Right ventricle myocardium inferior (tissue), 1 donor: ENCODE measurements at regions not wholly inside any gene's neighbourhood (a gene's known extent, or its start where the extent isn't known, plus 50 kb on each side); places are given as distances from the start of the nearest gene placed in this dataset.

Experiments used
- ATAC-seq: fragments of 200-7000 bp; cut with Tn5 transposase; one replicate; pipeline ENCODE4 v1.9.1; 2020; ENCODE audit warnings: mild to moderate bottlenecking, moderate library complexity
- DNase-seq: peaks from one replicate; pipeline ENCODE4 v3.0.0; 2021; ENCODE audit errors: missing footprints
- intact Hi-C: fragments of 100-400 bp; cut with DNase I; formaldehyde crosslinking; loops from one replicate; pipeline ENCODE4 v1.11.0; 2022
- donor health status: DM: no; HTN: yes; CAD: no; lungs with severe emphysema.

DNA sequence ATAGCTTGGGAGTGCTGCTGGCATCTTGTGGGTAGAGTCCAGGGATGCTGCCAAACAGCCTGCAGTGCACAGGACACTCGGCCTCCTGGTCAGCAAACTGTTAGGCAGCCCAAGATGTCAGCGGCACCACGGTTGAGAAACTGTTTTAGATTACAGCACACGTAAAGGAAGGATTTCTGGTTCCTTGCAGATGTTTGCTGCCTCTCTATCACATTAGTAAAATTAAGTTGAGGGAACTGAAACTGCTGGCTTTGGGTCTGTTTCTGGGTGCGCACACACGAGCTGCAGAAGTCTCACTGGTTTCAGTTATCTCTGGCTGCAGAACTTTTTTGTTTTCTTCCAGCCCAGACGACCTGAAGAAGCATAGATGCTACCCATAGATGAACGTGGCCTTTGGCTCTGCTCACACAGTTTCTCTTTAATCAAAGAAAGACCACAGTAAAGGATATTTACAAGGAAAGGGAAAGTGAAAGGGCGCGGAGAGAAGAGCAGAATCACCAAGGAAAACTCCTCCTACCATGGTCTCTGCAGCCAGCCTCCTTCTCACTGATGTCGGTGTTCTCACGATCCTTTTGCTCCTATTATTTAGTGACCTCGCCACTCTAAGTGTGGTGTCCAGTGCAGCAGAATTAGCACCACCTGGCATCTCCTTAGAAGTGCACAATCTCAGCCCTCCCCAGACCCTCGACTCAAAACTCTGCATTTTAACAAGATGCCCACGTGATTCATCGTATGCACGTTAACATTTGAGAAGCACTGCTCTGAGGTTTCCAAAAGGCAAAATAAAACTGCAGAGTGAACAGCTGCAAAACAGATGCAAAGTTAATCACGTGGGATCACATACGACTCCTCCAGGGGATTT lies 50.6 kb upstream of the AKAP13 start:
- peak; percentile 32 for ATAC-seq
- no peak for DNase-seq
- intact Hi-C loops = loop anchor here (2.0 to 5.0 kb wide), 3 partner anchors 51 to 253 kb away; partner anchors contain the start of gene AKAP13
